Fibroblast of lung (primary cell): ENCODE measurements at regions not wholly inside any gene's neighbourhood (a gene's known extent, or its start where the extent isn't known, plus 50 kb on each side); places are given as distances from the start of the nearest gene placed in this dataset.

Source experiments
- CTCF ChIP-seq, 2 donors: IDR thresholded peaks in 1 of 2; conservative IDR thresholded peaks in 1 of 2; 1 replicate in 1 of 2; 2 replicates in 1 of 2; pipeline ENCODE4 v1.5.1; 2011 to 2012; ENCODE audit warnings: low read length in 2 of 2, control low read depth in 1 of 2, inconsistent platforms in 1 of 2, low read depth in 1 of 2, mild to moderate bottlenecking in 1 of 2
- EZH2 ChIP-seq: IDR thresholded peaks from 2 replicates; pipeline ENCODE4 v1.5.1; 2012; ENCODE audit warnings: low read length, control low read depth, mild to moderate bottlenecking; ENCODE audit errors: missing control alignments

GRCh38 chr16:8098947-8099512 lies 491.3 kb downstream of the TMEM114 start:
- no peak for TF ChIP-seq CTCF (conservative IDR thresholded peaks at IDR 0.05 in 1 of 2, IDR thresholded peaks at IDR 0.05 in 1 of 2; ENCODE audit: low read depth in 1 of 2, low read length in 2 of 2)
- no peak for TF ChIP-seq EZH2
